ENCODE measurements at regions not wholly inside any gene's neighbourhood (a gene's known extent, or its start where the extent isn't known, plus 50 kb on each side); places are given as distances from the start of the nearest gene placed in this dataset.

GRCh38 chrX:95427389-95427788, 1257.3 kb upstream of the DIAPH2 start:
- Histone ChIP-seq H4K91ac (replicated peaks; ENCODE audit: insufficient read length, low read length) (no peak overlapping the region), H4K20me1 (replicated peaks in 1 of 2; ENCODE audit: control insufficient read depth in 1 of 2, insufficient read depth in 2 of 2, low read length in 2 of 2) (no peaks in the 10 kb centered on the region), H2AK5ac (ENCODE audit: low read depth, low read length) (no peak overlapping the region), H2BK20ac (ENCODE audit: low read length) (no peak overlapping the region), H3K4me3 (ENCODE audit: extremely low read depth in 1 of 4, insufficient read depth in 2 of 4, low read depth in 3 of 4, low read length in 4 of 4) (no peak overlapping the region), H3K79me2 (ENCODE audit: control insufficient read depth in 1 of 2, insufficient read depth in 2 of 2, low read length in 2 of 2) (no peaks in the 10 kb centered on the region), H4K8ac (ENCODE audit: extremely low read depth, insufficient read depth, low read length) (no peak overlapping the region), H3K9me3 (ENCODE audit: insufficient read depth in 2 of 2, low read depth in 1 of 2, low read length in 1 of 2) (peaks cover 0 to 3% of the 10 kb centered on the region in 2 experiments; a peak in 1 of 4 replicates), H3K4me1 (replicated peaks in 1 of 4; ENCODE audit: control insufficient read depth in 3 of 4, insufficient read depth in 4 of 4, low read length in 3 of 4) (no peaks in the 10 kb centered on the region), H3K9ac (replicated peaks in 1 of 4; ENCODE audit: extremely low read depth in 1 of 4, low read depth in 3 of 4, low read length in 3 of 4) (no peak overlapping the region), H3K14ac (ENCODE audit: insufficient read length) (no peak overlapping the region), H3K4me2 (ENCODE audit: insufficient read depth in 1 of 2, low read depth in 2 of 2, low read length in 2 of 2) (no peak overlapping the region), H3K56ac (replicated peaks; ENCODE audit: insufficient read length, low read depth, low read length) (no peak overlapping the region), H3K4ac (replicated peaks; ENCODE audit: insufficient read length, low read depth, low read length) (no peak overlapping the region), H3K27ac (ENCODE audit: low read depth, low read length) (no peak overlapping the region), H3K27me3 (replicated peaks in 1 of 4; ENCODE audit: control insufficient read depth in 3 of 4, extremely low read depth in 1 of 4, insufficient read depth in 3 of 4, low read length in 3 of 4) (no peaks in the 10 kb centered on the region), H4K5ac (ENCODE audit: insufficient read length, low read depth, low read length) (no peak overlapping the region), H3K18ac (ENCODE audit: extremely low read depth, low read length) (no peak overlapping the region), H2BK12ac (ENCODE audit: low read depth, low read length) (no peak overlapping the region), H3K79me1 (ENCODE audit: low read depth, low read length) (no peaks in the 10 kb centered on the region), H2BK15ac (ENCODE audit: low read length) (no peak overlapping the region), H2BK5ac (ENCODE audit: low read depth, low read length) (no peak overlapping the region), H2BK120ac (replicated peaks; ENCODE audit: low read depth, low read length) (no peak overlapping the region), H3K23ac (ENCODE audit: insufficient read length) (no peak overlapping the region), H3K23me2 (ENCODE audit: low read depth, low read length) (no peaks in the 10 kb centered on the region), H3K36me3 (ENCODE audit: control insufficient read depth in 2 of 4, insufficient read depth in 4 of 4, low read length in 3 of 4) (no peaks in the 10 kb centered on the region), H2AFZ (ENCODE audit: low read length) (no peak overlapping the region)
- ChIA-PET CTCF (ENCODE audit: partially characterized antibody) (no interaction called here), POLR2A (ENCODE audit: partially characterized antibody) (no interaction called here)
- 87% methylated on average over 2 of the region's 2 CpGs; no CpG with 5 or more reads in 1 of the 2 experiments for WGBS, 2 experiments (ENCODE audit: extremely low coverage in 1 of 2, insufficient coverage in 1 of 2, insufficient read length in 1 of 2, insufficient replicate concordance in 2 of 2, low coverage in 1 of 2, low lambda C conversion rate in 2 of 2, missing lambda C conversion rate in 1 of 2)
- TF ChIP-seq SRF (IDR thresholded peaks at IDR 0.05; ENCODE audit: low read depth, low read length) (no peak), EZH2 (IDR thresholded peaks at IDR 0.05; ENCODE audit: low read depth, low read length, severe bottlenecking) (no peak), USF2 (IDR thresholded peaks at IDR 0.05; ENCODE audit: low read length) (no peak), TBP (IDR thresholded peaks at IDR 0.05; ENCODE audit: low read depth, low read length) (no peak), E2F6 (IDR thresholded peaks at IDR 0.05) (no peak), POU5F1 (IDR thresholded peaks at IDR 0.05; ENCODE audit: low read depth, low read length) (no peak), SP1 (IDR thresholded peaks at IDR 0.05; ENCODE audit: low read depth, low read length) (no peak), CHD2 (IDR thresholded peaks at IDR 0.05; ENCODE audit: low read length) (no peak), YY1 (IDR thresholded peaks at IDR 0.05; ENCODE audit: low read depth, low read length) (no peak), SIX5 (IDR thresholded peaks at IDR 0.05; ENCODE audit: low read depth, low read length) (no peak), KDM1A (IDR thresholded peaks at IDR 0.05; ENCODE audit: borderline replicate concordance, low read length) (no peak)
- FAIRE-seq, result no peak
- DNase-seq (ENCODE audit: low read depth in 1 of 2, low spot score in 2 of 2), result no peak

Data from H1 (cell line).